ENCODE measurements at regions not wholly inside any gene's neighbourhood (a gene's known extent, or its start where the extent isn't known, plus 50 kb on each side); places are given as distances from the start of the nearest gene placed in this dataset.

GRCh38 chr6:111988926-111989325 lies 65.0 kb upstream of the CCN6 start:
- DNase-seq, result no peak

- no peak for DNase-seq
Observed at GRCh38 chr6:111989743-111990142, 64.2 kb upstream of the CCN6 start.

GRCh38 chr6:111990214-111990613 lies 63.7 kb upstream of the CCN6 start:
- DNase-seq, result no peak

DNA sequence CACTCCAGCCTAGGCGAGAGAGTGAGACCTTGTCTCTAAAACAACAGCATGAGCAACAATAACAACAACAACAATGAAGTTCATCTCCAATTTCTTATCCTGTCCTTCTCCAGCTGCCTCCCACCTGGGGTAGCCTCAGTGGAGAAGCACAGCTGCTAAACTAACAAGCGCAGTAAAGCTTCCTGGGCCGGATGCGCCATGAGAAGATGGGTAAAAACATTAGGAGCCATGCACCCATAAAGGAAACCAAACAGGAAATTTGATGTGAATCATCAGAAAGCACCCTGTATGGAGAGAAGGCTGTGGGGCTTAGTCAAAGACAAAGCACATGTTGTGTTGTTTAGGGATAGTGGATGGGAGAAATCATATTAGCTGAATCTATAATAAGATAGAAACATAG lies 61.1 kb upstream of the CCN6 start:
- DNase-seq, result peak; percentile 52

- no peak for DNase-seq
Observed at GRCh38 chr6:111993342-111993741, 60.6 kb upstream of the CCN6 start.

DNA sequence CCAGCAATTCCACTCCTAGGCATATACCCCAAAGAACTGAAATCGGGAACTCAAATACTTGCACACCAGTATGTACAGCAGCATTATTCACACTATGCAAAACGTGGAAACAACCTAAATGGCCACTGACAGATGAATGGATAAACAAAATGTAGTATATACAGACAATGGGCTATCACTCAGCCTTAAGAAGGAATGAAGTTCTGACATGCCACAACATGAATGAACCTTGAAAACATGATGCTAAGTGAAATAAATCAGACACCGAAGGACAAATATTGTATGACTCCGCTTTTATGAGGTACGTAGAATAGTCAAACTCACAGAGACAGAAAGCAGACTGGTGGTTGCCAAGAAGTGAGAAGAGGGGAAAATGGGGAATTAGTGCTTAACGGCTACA lies 59.1 kb upstream of the CCN6 start:
- no peak for DNase-seq

GRCh38 chr6:111995404-111995803 lies 58.5 kb upstream of the CCN6 start:
- DNase-seq, result no peak

GRCh38 chr6:111996144-111996865 lies 57.6 kb upstream of the CCN6 start:
- DNase-seq, result no peak

- peak; percentile 77 for DNase-seq
Observed at GRCh38 chr6:111997078-111997852, 56.6 kb upstream of the CCN6 start.

DNA sequence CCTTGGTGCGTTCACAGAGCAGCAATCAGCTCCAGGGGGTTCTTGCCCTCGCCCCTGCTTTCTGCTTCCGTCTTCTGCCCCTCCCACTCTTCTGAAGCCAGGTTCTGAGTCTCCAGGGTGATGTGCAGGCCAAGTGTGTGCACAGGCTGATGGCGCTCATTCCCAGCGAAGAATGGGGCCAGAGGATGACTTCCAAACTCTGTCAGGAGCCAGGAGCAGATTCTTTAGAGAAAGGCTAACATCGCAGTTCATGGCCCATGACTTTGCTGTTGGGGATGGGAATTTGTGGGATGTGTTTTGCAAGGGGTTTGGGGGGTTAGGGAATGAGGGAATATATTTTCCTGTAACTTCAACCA lies 56.1 kb upstream of the CCN6 start:
- no peak for DNase-seq

GRCh38 chr6:112002307-112002706 lies 51.6 kb upstream of the CCN6 start:
- DNase-seq, result no peak

Data from activated CD4-positive, alpha-beta T cell treated with anti-CD3 and anti-CD28 coated beads, Interleukin-2, amount 50 U/mL, for 1 hour (primary cell).